DND-41 (cell line): ENCODE measurements at regions not wholly inside any gene's neighbourhood (a gene's known extent, or its start where the extent isn't known, plus 50 kb on each side); places are given as distances from the start of the nearest gene placed in this dataset.

Source experiments
- ATAC-seq: fragments of 200-7000 bp; cut with Tn5 transposase; 3 replicates; pipeline ENCODE4 v1.9.1; 2021; ENCODE audit warnings: low read depth; ENCODE audit not compliant: insufficient read depth
- DNase-seq: peaks from one replicate; pipeline ENCODE4 v3.0.0-alpha.2; 2020
- H2AFZ ChIP-seq: 2 replicates; pipeline ENCODE4 v1.6.0; 2012; ENCODE audit warnings: low read depth, low read length
- H3K27ac ChIP-seq: 2 replicates; pipeline ENCODE4 v1.5.1; 2012; ENCODE audit warnings: low read length, inconsistent platforms
- H3K27me3 ChIP-seq: fragments of 200-600 bp; sonication (generic); 2 replicates; pipeline ENCODE4 v1.6.0; 2012; ENCODE audit warnings: low read length, mild to moderate bottlenecking, inconsistent platforms; ENCODE audit not compliant: insufficient read depth, poor library complexity
- H3K36me3 ChIP-seq: 2 replicates; pipeline ENCODE4 v1.5.1; 2012; ENCODE audit warnings: low read length, inconsistent platforms; ENCODE audit not compliant: insufficient read depth
- H3K4me1 ChIP-seq: 2 replicates; pipeline ENCODE4 v1.5.1; 2012; ENCODE audit warnings: mild to moderate bottlenecking, low read length; ENCODE audit not compliant: insufficient read depth
- H3K4me2 ChIP-seq: 2 replicates; pipeline ENCODE4 v1.6.0; 2012; ENCODE audit warnings: mild to moderate bottlenecking, moderate library complexity, low read length, inconsistent platforms; ENCODE audit not compliant: insufficient read depth
- H3K4me3 ChIP-seq, 2 experiments: fragments of 200-600 bp in 1 of 2; shearing (Covaris generic) in 1 of 2; 2 replicates each; pipeline ENCODE4 v1.5.1; 2012 to 2016; ENCODE audit warnings: inconsistent platforms in 2 of 2, low read length in 2 of 2, mild to moderate bottlenecking in 2 of 2, low read depth in 1 of 2, moderate library complexity in 1 of 2
- H3K79me2 ChIP-seq: 2 replicates; pipeline ENCODE4 v1.6.0; 2012; ENCODE audit warnings: low read length, inconsistent platforms; ENCODE audit not compliant: insufficient read depth
- H3K9ac ChIP-seq: 2 replicates; pipeline ENCODE4 v1.6.0; 2012; ENCODE audit warnings: low read depth, mild to moderate bottlenecking, inconsistent platforms, low read length, moderate library complexity
- H3K9me3 ChIP-seq: 2 replicates; pipeline ENCODE4 v1.5.1; 2012; ENCODE audit warnings: low read length, moderate library complexity, mild to moderate bottlenecking, inconsistent platforms; ENCODE audit not compliant: insufficient read depth, severe bottlenecking
- H4K20me1 ChIP-seq: 2 replicates; pipeline ENCODE4 v1.6.0; 2012; ENCODE audit warnings: low read length; ENCODE audit not compliant: insufficient read depth
- CTCF ChIP-seq: IDR thresholded peaks from 2 replicates; pipeline ENCODE4 v1.5.1; 2012; ENCODE audit warnings: borderline replicate concordance, low read length, moderate library complexity, mild to moderate bottlenecking; ENCODE audit not compliant: poor library complexity, severe bottlenecking; ENCODE audit errors: extremely low read depth
- EZH2 ChIP-seq: IDR thresholded peaks from 3 replicates; pipeline ENCODE4 v1.6.1; 2012; ENCODE audit warnings: borderline replicate concordance, low read depth, mild to moderate bottlenecking, moderate library complexity, low read length, inconsistent platforms; ENCODE audit not compliant: severe bottlenecking

- Histone ChIP-seq H3K9ac (no peak overlapping the region), H4K20me1 (no peaks in the 10 kb centered on the region), H3K4me1 (no peaks in the 10 kb centered on the region), H3K4me2 (no peak overlapping the region), H3K36me3 (no peaks in the 10 kb centered on the region), H3K27ac (no peak overlapping the region), H3K9me3 (no peaks in the 10 kb centered on the region), H2AFZ (no peak overlapping the region), H3K4me3 (no peak overlapping the region), H3K27me3 (no peaks in the 10 kb centered on the region), H3K79me2 (no peaks in the 10 kb centered on the region)
- no peak for DNase-seq
- no peak for ATAC-seq
- TF ChIP-seq EZH2 (no peak), CTCF (no peak)
Measured at GRCh38 chr6:113767985-113768384, 89.2 kb upstream of the MARCKS start.

- ATAC-seq: no peak
- Histone ChIP-seq H3K4me1 (no peaks in the 10 kb centered on the region), H3K36me3 (no peaks in the 10 kb centered on the region), H4K20me1 (no peaks in the 10 kb centered on the region), H3K27me3 (no peaks in the 10 kb centered on the region), H3K79me2 (no peaks in the 10 kb centered on the region), H3K4me3 (no peak overlapping the region), H3K4me2 (no peak overlapping the region), H3K9ac (no peak overlapping the region), H3K27ac (no peak overlapping the region), H3K9me3 (no peaks in the 10 kb centered on the region), H2AFZ (no peak overlapping the region)
- TF ChIP-seq EZH2 (no peak), CTCF (no peak)
- DNase-seq: no peak
Measured at GRCh38 chr6:113772961-113773360, 84.2 kb upstream of the MARCKS start.

GRCh38 chr6:113774127-113774825 lies 82.9 kb upstream of the MARCKS start:
- DNase-seq: no peak
- peak; percentile 29; the same call in 1 of the 3 replicates for ATAC-seq
- H3K27me3 ChIP-seq: no peaks in the 10 kb centered on the region
- no peaks in the 10 kb centered on the region for H4K20me1 ChIP-seq
- no peak overlapping the region for H3K27ac ChIP-seq
- no peaks in the 10 kb centered on the region for H3K9me3 ChIP-seq
- no peak overlapping the region for H3K4me2 ChIP-seq
- no peak overlapping the region for H3K4me3 ChIP-seq
- H3K9ac ChIP-seq: no peak overlapping the region
- no peak overlapping the region for H2AFZ ChIP-seq
- no peaks in the 10 kb centered on the region for H3K4me1 ChIP-seq
- H3K79me2 ChIP-seq: no peaks in the 10 kb centered on the region
- H3K36me3 ChIP-seq: no peaks in the 10 kb centered on the region
- no peak for TF ChIP-seq CTCF
- no peak for TF ChIP-seq EZH2

- Histone ChIP-seq H3K4me1 (no peaks in the 10 kb centered on the region), H3K4me2 (no peak overlapping the region), H3K36me3 (no peaks in the 10 kb centered on the region), H3K27ac (no peak overlapping the region), H4K20me1 (no peaks in the 10 kb centered on the region), H3K9ac (no peak overlapping the region), H3K9me3 (no peaks in the 10 kb centered on the region), H3K27me3 (no peaks in the 10 kb centered on the region), H2AFZ (no peak overlapping the region), H3K4me3 (no peak overlapping the region), H3K79me2 (no peaks in the 10 kb centered on the region)
- DNase-seq (no peak), ATAC-seq (no peak)
- TF ChIP-seq CTCF (no peak), EZH2 (no peak)
Measured at GRCh38 chr6:113776998-113777397, 80.1 kb upstream of the MARCKS start.
